Upper lobe of left lung (tissue), 4 donors: ENCODE measurements at regions not wholly inside any gene's neighbourhood (a gene's known extent, or its start where the extent isn't known, plus 50 kb on each side); places are given as distances from the start of the nearest gene placed in this dataset.

Experiments
- CTCF ChIP-seq, 6 experiments: fragments of 450-650 bp in 4 of 6; fragments of 200-600 bp in 2 of 6; sonication (generic) in 2 of 6; IDR thresholded peaks; one replicate each; pipeline ENCODE4 v1.5.1; 2016 to 2019; ENCODE audit warnings: antibody characterized with exemption in 6 of 6
- POLR2A ChIP-seq, 4 donors: fragments of 450-650 bp; IDR thresholded peaks; one replicate each; pipeline ENCODE4 v1.5.1; 2016 to 2017; ENCODE audit warnings: antibody characterized with exemption in 4 of 4, mild to moderate bottlenecking in 2 of 4

- TF ChIP-seq CTCF (IDR thresholded peaks at IDR 0.05): peak in 4 of 6 experiments; percentile 36 to 53 (median 46)
- no peak for TF ChIP-seq POLR2A (IDR thresholded peaks at IDR 0.05)
Measured at GRCh38 chr6:50655848-50656453, 57.4 kb upstream of the TFAP2D start.
